ENCODE measurements at regions not wholly inside any gene's neighbourhood (a gene's known extent, or its start where the extent isn't known, plus 50 kb on each side); places are given as distances from the start of the nearest gene placed in this dataset.

DNA sequence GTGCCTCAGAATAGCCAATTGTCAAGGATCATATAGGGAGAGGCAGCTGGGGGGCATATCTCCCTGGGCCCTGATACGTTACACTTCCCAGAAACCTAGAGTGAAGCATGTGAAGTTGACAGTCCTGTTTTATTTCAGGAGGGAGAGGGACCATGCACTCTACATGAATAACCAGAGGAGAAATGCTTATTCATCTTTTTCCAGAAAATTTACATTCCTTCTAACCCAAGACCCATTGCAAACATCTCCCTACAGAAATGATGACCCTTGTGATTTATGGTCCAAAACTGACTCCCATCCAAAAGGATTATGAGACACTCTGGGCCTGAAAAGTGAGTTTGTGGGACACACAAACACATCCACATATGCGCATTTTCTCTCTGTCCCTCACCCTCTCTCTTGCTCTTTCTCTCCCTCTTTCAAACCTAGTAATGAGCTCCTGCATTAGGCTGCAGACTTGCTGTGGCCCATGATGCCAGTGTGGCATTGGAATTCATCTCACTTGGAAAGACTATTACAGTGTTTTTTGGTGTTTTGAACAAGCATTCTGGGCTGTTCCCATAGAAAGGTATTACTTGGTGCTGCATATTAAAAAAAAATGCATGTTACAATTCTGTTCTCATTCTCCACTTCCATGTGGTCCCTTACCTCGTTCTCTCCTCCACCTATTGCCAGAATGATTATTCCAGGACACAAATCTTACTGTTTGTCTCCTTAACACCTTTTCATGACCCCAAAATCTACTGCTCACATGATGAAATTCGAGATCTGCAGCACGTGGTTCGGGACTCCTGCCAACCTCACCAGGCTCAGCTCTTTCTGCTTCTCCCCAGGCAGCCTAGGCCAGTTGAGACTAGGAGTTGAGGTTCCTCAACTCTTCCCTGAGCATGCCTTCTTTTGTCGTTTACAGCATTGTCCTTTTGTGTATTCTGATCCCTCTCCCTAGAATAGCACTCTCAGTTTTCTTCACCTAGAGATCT, 451.3 kb upstream of the KLF4 start:
- DNase-seq (ENCODE audit: low read depth): no peak
- in situ Hi-C loops (cut with HindIII; ENCODE audit: low pct_unique_long_range_greater_than_20kb, low sequenced_read_pairs): no loop called here

GRCh38 chr9:107938801-107939386, 449.3 kb upstream of the KLF4 start:
- no peak for DNase-seq (ENCODE audit: low read depth)
- in situ Hi-C loops (cut with HindIII; ENCODE audit: low pct_unique_long_range_greater_than_20kb, low sequenced_read_pairs): no loop called here

DNA sequence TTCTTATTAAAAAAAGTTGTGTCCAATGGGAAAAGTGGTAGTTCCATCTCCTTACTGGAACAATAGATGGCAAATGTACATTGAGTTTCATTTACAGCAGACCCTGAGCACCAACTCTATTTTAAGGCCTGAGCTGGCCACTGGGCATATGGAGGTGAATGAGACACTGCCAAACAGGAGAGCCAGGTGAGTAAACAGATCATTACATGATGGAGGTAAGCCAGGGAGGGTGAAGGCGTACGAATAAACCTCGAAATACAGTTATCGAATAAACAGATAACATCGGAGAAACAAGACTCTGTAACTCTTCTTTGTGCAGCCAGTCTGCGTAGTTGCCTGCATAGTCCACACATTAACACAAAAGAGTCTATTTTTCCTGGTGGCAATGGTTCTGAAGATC, 446.4 kb upstream of the KLF4 start:
- in situ Hi-C loops (cut with HindIII; ENCODE audit: low pct_unique_long_range_greater_than_20kb, low sequenced_read_pairs): no loop called here
- DNase-seq (ENCODE audit: low read depth): no peak

GRCh38 chr9:107933516-107933915, 443.9 kb upstream of the KLF4 start:
- in situ Hi-C loops (cut with HindIII; ENCODE audit: low pct_unique_long_range_greater_than_20kb, low sequenced_read_pairs): no loop called here
- no peak for DNase-seq (ENCODE audit: low read depth)

- in situ Hi-C loops (cut with HindIII; ENCODE audit: low pct_unique_long_range_greater_than_20kb, low sequenced_read_pairs): no loop called here
- peak; percentile 10 for DNase-seq (ENCODE audit: low read depth)
Measured at GRCh38 chr9:107933097-107933496, 443.5 kb upstream of the KLF4 start.

GRCh38 chr9:107932601-107933000, 443.0 kb upstream of the KLF4 start:
- DNase-seq (ENCODE audit: low read depth): no peak
- in situ Hi-C loops (cut with HindIII; ENCODE audit: low pct_unique_long_range_greater_than_20kb, low sequenced_read_pairs): no loop called here

DNA sequence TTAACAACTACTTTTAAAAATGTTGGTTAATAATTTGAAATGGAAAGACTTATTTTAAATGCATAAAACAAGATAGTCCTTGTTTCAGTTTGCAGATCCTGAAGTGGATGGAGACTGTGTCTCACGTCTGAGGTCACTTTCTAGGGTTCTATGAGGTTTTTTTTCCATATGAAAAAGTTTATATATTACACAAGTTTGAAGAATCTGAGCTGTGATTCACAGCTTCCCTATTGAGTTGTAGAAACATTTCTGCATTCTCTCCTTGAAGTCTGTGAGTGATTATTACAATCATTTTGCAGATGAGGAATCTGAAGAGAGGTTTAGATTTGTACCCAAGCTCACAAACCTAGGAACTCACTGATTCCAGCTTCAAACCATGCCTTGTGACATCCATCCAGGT, 442.5 kb upstream of the KLF4 start:
- in situ Hi-C loops (cut with HindIII; ENCODE audit: low pct_unique_long_range_greater_than_20kb, low sequenced_read_pairs): no loop called here
- no peak for DNase-seq (ENCODE audit: low read depth)

GRCh38 chr9:107931071-107931715, 441.6 kb upstream of the KLF4 start:
- in situ Hi-C loops (cut with HindIII; ENCODE audit: low pct_unique_long_range_greater_than_20kb, low sequenced_read_pairs): no loop called here
- DNase-seq (ENCODE audit: low read depth): no peak

DNA sequence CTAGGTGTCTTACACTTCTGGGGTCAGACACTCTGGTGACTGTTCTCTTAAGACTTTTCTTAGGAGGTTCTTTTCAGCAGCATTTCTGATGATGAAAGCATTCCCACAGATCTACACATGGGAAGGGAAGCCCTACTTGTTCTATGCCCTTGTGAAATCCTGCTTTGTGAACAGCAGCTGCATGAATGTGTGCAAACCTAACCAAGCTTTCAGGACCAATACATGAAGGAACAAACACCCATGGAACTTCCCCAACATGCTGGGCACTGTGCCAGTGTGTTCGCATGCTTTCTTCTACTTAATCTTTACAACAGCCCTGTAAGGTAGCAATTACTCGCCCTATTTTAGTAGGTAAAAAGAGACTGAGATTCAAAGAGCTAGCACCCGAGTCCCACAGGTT, 439.9 kb upstream of the KLF4 start:
- in situ Hi-C loops (cut with HindIII; ENCODE audit: low pct_unique_long_range_greater_than_20kb, low sequenced_read_pairs): no loop called here
- no peak for DNase-seq (ENCODE audit: low read depth)

DNA sequence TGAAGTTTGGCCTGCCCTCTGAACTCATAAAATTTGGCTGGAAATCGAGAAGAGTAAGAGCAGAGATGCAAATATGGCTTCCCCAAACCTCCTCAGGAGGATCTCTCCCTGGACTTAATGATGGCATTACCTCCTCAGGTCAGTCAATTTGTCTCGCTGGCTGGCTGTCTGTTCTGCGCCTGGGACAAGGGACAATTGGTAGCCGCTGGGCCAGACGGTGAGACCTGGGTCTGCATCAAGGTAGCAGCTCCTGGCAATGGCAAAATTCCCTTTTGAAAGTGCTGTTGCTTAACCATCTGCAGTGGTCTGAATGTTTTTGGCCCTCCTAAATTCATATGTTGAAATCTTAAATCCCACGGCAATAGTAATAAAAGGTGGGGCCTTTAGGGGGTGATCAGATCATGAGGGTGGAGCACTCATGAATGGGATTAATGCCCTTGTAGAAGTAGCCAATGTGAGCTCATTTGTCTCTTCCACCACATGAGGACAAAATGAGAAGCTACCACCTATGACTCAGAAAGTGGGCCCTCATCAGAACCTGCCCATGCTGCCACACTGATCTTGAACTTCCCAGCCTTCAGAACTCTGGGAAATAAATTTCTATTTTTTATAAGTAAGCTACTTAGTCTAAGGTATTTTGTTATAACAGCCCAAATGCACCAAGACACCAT, 439.3 kb upstream of the KLF4 start:
- no peak for DNase-seq (ENCODE audit: low read depth)
- in situ Hi-C loops (cut with HindIII; ENCODE audit: low pct_unique_long_range_greater_than_20kb, low sequenced_read_pairs): no loop called here

- in situ Hi-C loops (cut with HindIII; ENCODE audit: low pct_unique_long_range_greater_than_20kb, low sequenced_read_pairs): no loop called here
- no peak for DNase-seq (ENCODE audit: low read depth)
Measured at GRCh38 chr9:107927276-107927675, 437.7 kb upstream of the KLF4 start.

GRCh38 chr9:107925749-107926297, 436.3 kb upstream of the KLF4 start:
- DNase-seq (ENCODE audit: low read depth): no peak
- in situ Hi-C loops (cut with HindIII; ENCODE audit: low pct_unique_long_range_greater_than_20kb, low sequenced_read_pairs): no loop called here

- no peak for DNase-seq (ENCODE audit: low read depth)
- in situ Hi-C loops (cut with HindIII; ENCODE audit: low pct_unique_long_range_greater_than_20kb, low sequenced_read_pairs): no loop called here
Measured at GRCh38 chr9:107922260-107922659, 432.7 kb upstream of the KLF4 start.

DNA sequence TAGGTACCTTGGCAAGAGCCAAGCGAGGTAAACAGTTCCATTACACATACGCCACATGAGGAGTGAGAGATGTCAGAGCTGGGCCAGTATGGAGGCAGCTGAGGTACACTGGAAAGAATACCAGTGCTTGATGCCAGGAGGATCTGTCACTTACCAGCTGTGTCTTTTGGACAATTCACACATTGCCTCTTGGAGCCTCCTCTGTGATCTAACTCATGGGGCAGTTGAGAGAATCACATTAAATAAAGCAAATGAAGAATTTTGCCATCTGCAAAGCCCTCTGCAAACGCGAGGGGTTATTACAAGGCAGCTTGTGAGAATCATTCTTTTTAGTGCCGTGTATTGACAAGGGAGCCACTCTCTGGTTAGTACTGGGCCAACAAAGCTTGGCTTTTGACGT, 429.7 kb upstream of the KLF4 start:
- DNase-seq (ENCODE audit: low read depth): no peak
- in situ Hi-C loops (cut with HindIII; ENCODE audit: low pct_unique_long_range_greater_than_20kb, low sequenced_read_pairs): no loop called here

DNA sequence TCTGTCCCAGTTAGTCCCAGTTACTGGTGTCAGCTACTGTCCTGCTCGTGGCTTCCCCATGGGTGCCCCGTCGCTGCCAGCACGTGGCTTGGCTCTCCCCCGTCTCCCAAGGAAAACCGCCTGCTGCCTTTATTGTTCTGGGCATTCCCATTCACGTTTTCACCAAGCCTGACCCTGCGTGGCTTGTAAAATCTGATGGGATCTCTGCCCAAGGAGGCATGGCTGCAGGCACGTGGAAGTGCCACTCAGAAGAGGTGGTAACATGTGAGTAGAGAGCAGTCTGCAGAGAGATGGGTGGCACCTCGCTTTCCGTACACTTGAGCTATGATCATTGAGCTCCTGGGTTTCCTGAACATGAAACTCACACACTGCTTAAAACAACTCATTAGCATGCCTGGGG, 429.2 kb upstream of the KLF4 start:
- no peak for DNase-seq (ENCODE audit: low read depth)
- in situ Hi-C loops (cut with HindIII; ENCODE audit: low pct_unique_long_range_greater_than_20kb, low sequenced_read_pairs): no loop called here

DNA sequence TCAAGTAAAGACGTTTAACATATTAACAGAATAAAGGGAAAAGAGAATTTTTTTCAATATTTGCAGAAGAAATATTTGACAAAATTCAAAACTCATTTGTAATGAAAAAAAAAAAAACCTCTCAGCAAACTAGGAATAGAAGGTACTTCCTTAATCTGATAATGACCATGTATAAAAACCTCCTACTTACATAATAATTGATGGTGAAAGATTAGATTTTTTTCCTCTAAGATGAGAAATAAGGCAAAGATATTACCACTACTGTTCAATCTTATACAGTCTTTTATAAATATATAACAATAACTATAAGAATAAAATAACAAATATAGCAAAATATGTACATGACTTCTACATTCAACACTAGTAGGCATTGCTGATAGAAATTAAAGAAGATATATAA, 424.6 kb upstream of the KLF4 start:
- in situ Hi-C loops (cut with HindIII; ENCODE audit: low pct_unique_long_range_greater_than_20kb, low sequenced_read_pairs): no loop called here
- no peak for DNase-seq (ENCODE audit: low read depth)

GRCh38 chr9:107907715-107908114, 418.1 kb upstream of the KLF4 start:
- DNase-seq (ENCODE audit: low read depth): no peak

DNA sequence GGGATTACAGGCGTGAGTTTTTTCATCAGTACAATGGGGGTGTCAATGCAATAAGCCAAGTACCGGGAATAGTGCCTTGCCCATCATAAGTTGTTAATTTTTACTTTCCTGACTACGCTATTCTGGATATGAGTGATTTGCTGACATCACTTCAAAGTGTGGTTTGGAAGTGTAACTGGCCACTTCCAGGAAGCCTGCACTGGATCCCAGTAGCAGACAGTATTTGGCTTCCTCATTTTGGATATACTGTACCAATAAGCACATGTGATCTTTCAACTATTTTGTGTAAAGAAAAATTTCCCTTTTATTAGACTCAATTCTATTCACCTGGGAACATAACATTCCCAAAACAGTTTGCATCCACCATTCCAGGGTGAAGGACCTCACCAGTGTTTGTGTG, 417.7 kb upstream of the KLF4 start:
- no peak for DNase-seq (ENCODE audit: low read depth)
- in situ Hi-C loops (cut with HindIII; ENCODE audit: low pct_unique_long_range_greater_than_20kb, low sequenced_read_pairs): no loop called here

More at GRCh38 chr9:107907715-107908114, 418.1 kb upstream of the KLF4 start:
- in situ Hi-C loops (cut with HindIII; ENCODE audit: low pct_unique_long_range_greater_than_20kb, low sequenced_read_pairs): no loop called here

GRCh38 chr9:107906074-107906473, 416.5 kb upstream of the KLF4 start:
- DNase-seq (ENCODE audit: low read depth): no peak
- in situ Hi-C loops (cut with HindIII; ENCODE audit: low pct_unique_long_range_greater_than_20kb, low sequenced_read_pairs): no loop called here

Measured in Caki2 (cell line).